ENCODE measurements at regions not wholly inside any gene's neighbourhood (a gene's known extent, or its start where the extent isn't known, plus 50 kb on each side); places are given as distances from the start of the nearest gene placed in this dataset.

DNA sequence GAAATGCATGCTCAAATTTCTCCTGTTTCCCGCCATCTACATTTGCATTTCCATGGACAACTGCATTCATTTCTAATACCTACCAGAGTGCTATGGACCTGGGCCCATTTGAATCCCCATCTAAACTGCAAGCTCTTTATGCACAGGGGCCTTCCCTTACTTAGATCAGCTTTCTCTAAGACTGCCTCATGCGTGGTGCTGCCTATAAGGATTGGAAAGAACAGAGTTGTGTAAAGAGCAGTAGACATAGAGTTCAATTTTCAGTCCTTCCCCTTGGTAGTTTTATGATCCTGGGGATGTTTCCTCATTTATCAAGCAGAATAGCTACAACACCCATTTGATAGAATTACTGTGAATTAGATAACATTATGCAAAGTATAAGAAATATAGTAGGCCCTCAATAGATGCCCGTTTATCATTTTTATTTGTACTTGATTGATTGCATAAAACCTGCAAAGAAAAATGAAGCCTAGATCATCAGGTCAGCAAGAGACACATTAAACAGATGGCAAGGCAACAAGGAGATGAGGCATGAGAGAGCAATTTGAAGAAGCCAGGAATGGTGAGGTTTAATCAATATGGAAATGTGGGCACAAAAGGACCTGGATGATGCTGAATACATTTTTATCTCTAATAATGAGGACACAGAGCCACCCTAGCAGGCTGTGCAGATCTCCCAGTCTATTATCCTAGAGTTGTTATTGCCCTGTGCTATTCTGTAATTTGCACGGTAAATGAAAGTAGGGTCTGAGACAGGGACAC is 359.7 kb downstream of the FAM181B start:
- DNase-seq (ENCODE audit: low read depth), result no peak

DNA sequence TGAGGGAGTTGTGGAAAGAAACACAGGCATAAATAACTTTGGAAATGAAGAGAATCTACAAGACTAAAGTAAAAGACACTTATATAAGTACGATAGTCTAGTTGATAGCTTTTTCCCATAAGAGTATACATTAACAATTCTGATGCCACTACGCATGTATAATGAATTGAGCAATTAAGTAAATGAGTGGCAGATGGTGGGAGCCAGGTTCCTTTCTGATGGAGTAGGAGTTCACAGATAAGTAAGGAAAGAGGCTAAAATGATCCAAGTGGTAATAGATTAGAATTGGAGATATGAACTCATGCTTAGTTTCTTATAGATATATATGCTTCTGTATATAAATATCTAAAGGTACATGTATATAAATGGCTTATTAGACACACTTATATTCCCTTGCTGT is 368.3 kb downstream of the FAM181B start:
- no peak for DNase-seq (ENCODE audit: low read depth)

DNA sequence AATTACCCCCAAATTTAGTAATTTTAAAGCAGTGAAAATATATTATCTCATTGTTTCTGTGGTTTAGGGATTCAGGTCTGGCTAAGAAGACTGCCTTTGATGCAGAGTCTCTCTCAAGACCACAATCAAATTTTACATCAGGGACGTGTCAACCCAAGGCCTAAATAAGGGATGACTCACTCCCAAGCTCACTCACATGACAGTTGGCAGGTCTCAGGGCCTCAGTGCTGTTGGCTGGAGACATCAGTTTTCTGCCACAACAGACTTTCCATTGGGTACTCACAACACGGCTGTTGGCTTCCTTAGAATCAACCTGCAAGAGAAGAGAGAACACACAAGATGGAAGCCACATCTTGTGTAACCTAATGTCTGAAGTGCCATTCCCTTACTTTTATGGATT is 377.3 kb downstream of the FAM181B start:
- no peak for DNase-seq (ENCODE audit: low read depth)

DNA sequence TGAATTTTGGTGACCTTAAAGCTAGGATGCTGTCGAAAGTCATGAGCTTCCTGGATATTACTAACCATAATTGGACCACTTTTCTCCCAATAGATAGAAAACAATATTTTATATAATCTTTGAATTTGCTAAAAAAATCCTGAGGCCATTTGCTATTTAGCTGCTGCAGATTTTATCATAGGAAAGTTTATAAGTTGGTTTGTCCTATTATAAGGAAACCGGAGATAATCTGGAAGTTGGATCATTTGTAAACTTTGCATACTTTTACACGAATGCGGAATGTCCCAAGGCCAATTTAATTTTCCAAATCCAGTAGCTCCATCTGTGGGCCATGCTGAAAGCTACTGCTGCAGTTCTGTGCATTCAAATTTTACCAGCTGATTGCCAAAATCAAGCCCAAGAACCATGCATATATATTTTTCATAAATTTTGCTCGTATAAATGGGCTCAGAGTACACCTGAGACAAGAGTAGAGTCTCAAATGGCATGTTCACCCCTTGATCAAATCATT is 378.3 kb downstream of the FAM181B start:
- DNase-seq (ENCODE audit: low read depth), result no peak

DNA sequence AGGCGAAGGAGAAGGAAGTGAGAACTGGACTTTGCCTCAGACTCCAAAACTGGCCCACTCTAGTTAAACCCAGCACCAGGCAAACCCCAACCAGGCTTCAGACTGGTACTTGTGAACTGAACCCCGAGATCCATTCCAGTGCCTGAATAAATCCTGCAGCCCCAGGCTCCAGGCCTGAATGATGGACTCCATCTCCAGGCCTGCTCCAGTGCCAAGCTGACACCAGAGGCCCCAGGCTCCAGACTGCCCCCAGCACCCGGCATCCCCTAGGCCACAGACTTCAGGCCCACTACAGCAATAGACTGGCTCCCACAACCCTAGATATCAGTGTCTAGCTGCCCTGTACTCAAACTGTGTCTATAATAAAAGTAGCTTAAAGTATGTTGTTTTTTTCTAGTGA is 406.8 kb downstream of the FAM181B start:
- DNase-seq (ENCODE audit: low read depth), result no peak

DNA sequence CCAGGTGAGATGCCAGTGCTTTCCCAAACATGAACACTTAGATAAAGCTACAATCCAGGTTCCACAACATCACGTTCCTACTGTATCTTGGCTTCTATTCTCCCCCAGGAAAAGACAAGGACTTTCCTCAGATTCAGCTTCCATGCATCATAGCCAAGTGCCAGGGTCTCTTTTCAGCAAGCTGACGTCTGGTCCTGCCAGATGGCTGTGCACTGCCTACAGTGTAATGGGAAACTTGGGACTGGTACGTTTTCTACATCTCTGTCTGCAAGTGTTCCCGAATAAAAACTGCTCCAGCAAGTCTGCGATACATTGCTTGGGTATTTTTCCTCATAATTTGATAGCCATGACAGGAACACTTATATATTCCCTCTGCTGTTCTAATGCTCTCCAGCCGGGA is 412.5 kb downstream of the FAM181B start:
- no peak for DNase-seq (ENCODE audit: low read depth)

DNA sequence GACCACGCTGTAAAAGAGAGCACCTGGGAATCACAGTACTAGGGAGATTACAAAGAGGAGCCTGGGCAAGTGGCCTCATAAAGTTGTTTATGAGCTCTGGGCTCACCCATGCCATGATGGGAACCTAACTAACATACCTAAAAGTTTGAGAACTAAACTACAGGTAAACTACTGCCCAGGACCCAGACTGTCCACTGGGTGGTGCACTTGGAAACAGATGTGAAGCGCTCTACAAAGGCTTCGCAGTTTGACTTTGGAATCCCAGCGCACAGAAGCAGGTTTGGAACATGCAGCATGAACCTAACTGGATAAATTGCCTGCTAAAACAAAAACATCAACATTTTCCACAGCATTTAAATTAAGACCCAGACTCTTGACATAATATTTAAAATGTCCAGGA is 418.6 kb downstream of the FAM181B start:
- DNase-seq (ENCODE audit: low read depth), result no peak

DNA sequence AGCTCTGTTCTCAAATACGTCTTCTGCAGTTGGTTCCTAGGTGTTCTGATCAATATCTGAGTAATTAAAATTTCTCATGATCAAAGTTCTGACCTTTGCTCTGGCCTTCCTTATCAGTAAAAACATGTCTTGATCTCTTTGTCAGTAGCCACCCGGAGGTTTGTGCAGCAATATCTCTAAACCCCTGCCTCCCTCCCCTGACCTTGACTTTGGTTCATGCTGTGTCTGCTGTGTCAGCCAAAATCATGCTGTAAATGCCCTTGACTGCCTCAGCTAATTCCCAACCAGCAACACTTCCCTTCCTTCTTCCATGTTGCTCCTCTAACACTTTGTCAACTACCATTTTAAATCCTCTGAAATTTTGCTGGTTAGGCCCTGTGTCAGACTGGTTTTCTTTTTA is 424.7 kb downstream of the FAM181B start:
- no peak for DNase-seq (ENCODE audit: low read depth)

DNA sequence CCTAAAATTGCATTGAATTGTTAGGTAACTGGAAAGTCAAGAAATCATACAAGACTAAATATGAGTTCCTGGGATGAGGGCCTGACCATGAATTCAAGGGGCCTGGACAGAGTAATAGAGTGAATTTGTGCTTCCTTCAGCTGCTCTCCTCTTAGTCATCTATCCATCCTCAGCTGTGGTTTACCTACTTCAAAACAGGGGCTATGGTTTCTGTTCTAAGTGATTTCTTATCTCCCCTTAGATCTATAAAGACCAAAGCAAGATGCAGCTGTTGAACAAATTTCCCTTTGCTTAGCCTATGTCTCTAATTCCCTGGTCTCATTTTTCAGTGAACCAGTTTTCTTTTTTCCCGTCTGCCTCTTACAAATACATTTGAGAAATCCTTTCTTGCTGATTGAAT is 428.5 kb downstream of the FAM181B start:
- DNase-seq (ENCODE audit: low read depth), result no peak

DNA sequence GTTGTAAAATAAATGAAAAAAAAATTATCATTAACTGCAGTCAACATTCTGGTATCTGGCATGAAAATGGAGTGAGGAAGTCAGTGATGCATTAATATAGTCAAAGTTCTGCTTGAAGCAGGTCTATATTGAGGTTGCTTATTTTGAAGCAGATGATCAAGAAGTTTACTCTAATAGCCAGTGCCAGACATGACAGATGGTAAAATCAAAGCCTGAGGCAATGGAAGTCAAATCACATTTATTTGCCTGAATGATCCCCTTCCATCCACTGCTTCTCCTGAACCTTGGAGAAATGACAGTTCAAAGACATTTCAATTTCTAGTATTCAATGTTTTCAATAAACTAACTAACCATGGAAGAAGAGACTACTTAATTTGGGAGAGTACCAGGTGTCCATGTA is 430.0 kb downstream of the FAM181B start:
- no peak for DNase-seq (ENCODE audit: low read depth)

DNA sequence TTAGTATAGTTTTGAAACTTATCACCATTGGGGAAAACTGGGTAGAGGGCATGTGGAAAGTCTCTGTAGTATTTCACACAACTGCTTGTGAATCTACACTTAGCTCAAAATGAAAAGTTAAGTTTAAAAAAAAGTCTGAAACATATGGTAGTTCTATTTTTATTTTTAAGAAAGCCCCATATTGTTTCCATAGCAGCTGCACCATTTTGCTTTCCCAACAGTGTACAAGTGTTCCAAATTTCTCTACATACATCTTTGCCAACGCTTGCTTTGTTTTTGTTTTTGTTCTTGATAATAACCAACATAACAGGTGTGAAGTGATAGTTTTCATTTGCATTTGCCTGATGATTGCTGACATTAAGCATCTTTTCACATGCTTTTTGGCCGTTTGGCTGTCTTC is 445.2 kb downstream of the FAM181B start:
- no peak for DNase-seq (ENCODE audit: low read depth)

DNA sequence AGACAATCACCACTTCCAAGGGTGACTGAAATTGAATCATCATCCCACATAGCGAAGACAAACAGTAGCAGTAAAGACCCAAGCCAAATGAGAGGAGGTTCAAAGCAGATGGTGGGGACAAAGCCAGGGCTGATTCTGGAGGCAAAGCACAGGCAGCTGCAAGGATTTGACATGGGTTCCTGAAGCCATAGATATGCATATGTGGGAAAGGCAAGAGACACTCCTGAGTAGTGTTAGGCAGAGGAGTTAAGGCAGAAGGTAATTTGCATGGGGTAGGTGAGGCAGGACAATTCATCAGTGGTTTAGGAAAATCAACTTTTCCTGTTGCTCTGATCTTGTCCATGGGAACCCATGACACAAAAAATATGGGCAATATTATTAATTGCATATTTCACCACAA is 462.8 kb downstream of the FAM181B start:
- no peak for DNase-seq (ENCODE audit: low read depth)

DNA sequence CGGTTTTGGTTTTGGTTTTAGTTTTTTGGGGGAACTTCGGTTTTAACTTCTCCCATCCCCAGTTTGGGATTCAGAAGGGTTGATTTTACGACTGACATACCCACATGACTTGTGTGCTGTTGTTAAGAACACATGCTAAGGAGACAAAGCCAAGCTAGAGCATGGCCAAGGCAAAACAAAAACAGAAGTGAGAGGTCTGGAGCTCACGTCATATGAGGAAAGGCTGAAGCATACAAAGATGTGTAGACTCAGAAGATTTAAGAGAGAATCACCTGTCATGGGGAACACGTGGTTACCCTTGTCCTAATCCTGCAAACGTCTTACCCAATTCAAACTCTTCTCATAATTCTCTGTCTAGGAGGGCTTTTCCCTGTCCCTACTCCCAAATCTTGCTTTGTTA is 465.0 kb downstream of the FAM181B start:
- no peak for DNase-seq (ENCODE audit: low read depth)

DNA sequence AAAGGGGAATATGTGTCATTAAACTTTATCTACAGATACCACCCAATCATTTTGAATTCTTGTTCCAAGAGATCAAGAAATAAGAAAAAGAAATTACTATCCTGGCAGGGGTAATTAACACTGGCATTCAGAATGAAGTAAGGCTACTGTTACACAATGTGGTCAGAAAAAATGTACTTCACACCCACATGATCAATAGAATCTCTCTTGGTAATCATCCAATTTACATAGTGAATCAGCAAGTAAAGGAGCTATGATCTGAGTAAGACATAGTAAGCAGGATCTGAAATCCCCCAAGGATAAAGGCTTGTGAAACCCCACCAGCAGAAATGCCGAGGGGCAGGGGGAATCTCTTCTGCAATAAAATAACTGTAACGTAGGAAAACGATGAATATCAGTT is 466.5 kb downstream of the FAM181B start:
- no peak for DNase-seq (ENCODE audit: low read depth)

DNA sequence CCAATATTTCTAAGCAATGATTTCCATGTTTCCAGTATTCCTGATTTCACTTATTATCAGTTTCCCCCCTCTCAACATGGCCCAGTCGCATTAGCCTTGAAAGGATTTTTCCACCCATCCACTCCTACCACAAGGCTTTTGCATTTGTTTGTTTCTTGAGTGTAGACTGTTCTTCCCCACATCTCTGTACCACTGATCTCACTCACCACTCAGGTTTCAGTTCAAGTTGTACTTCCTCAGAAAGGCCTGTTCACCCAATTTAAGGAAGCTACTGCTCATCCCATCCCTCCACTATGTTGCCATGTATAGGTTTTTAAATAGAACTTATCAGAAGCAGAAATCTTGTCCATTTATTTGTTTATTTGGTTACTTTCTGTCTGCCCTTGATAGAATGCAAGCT is 472.3 kb downstream of the FAM181B start:
- DNase-seq (ENCODE audit: low read depth), result no peak

DNA sequence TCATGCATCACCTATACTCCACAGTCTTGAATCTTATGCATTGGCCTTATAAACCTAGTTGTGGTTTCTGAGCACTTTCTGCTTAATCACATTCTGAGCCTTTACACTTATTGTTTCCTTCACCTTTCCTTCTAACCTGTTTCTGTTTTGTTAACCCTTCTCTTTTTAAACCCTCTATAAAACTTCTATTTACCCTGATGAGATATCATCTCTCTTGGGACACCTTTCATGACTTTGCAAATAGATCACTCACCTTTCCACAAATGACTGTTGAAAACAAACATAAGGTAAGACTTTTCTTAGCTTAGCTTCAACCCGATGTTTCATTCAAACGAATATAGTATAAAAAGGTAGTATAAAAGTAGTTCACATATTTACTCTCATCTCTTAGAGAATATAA is 483.6 kb downstream of the FAM181B start:
- no peak for DNase-seq (ENCODE audit: low read depth)

DNA sequence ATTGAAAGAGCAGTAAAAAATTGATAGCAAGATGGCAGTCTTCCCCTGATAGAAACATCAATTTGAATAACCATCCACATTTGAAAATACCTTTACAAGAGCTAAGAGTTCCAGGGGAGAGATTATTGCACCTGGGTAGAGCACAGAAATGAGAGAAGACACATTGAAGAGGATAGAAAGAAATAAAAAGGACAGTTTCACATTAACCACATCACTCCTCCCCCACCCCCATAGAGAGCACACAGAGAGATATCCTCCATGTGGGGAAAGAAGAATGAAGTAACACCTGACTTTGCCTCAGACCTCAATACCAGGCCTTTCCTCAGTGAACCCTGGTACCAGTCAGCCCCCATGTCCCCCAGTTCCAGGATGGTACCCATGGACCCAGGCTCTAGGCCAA is 486.7 kb downstream of the FAM181B start:
- DNase-seq (ENCODE audit: low read depth), result no peak

DNA sequence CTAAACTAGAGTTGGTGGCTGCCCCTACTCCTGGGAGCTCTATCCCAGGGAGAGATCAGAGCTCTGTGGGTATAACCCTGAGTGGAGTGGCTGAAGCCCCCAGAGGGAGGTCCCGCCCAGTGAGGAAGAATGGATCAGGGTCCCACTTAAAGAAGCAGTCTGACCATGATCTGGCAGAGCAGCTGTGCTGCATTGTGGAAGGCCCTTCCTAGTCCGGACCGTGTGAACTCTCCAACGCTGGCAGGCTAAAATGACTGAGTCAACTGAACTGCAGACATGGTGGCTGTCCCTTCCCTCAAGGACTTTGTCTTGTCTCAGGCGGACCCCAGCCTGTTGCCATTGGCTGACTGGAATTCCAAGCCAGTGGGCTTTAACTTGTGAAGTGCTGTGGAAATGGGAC is 494.2 kb downstream of the FAM181B start:
- DNase-seq (ENCODE audit: low read depth), result no peak

DNA sequence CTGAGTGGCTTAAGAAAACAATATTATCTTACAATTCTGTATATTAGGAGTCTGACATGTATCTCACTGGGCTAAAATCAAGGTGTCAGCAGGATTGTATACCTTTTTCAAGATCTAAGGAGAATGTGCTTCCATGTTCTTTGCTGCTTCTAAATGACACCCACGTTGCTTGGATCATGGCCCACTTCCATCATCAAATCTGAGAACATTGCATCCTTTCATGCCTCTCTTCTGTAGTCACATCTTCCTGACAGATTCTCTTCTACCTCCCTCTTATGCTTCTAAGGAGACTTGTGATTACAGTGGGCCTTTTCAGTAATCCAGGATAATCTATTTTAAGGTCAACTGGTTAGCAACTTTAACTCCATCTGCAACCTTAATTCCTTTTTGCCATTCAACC is 499.4 kb downstream of the FAM181B start:
- no peak for DNase-seq (ENCODE audit: low read depth)

DNA sequence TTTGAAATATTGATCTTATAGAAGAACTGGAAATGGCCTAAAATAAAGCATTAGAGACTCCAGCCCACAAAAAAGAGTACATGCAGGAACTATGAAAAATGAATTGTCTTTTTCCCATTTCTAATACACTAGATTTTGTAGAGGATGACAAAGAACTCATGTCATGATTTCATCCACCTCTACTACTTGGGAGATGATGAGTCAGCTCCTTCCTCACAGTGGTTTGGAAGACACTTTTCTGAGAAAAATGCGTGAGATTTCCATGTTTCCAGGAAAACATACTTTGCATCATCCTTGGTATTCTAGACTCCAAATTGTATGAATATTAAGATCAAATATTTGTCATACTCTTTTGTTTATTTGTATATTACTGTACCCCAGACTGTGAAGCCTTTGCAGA is 500.5 kb downstream of the FAM181B start:
- no peak for DNase-seq (ENCODE audit: low read depth)

DNA sequence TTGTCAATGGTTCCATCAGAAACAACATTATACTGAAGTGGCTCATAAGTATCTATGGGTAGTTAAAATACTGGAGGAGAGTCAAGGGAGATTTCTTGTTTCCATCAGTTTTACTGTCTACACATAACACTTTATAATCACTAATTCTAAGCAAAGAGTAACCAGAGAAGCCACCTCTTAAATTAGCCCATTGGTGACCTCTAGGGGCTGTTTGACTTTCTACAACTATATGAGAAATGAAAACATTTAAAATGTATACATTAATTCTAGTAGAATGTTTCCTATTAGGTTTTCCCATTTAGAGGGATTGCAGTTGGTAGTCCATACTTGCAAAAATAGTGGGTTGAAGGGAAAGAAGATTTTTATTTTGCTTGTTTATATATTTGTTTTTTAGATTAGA is 504.3 kb downstream of the FAM181B start:
- no peak for DNase-seq (ENCODE audit: low read depth)

DNA sequence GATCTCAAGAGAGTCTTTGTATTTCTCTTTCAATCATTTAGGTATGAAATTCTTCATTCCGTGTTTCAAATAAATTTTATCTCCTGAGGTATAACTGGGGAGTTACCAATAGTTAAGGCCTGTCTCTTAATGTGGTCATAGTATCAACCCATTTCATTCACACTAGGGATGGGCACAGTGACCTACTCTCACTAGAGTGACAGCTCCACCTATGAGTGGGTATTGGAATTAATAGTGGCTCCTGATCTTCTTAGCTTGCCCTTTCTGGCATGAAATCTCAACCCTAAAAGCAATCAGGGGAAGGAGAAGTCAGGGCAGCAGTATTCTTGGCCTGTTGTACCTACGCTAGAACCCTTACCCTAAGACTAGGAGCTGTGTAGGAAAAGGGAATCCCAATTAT is 507.7 kb downstream of the FAM181B start:
- no peak for DNase-seq (ENCODE audit: low read depth)

DNA sequence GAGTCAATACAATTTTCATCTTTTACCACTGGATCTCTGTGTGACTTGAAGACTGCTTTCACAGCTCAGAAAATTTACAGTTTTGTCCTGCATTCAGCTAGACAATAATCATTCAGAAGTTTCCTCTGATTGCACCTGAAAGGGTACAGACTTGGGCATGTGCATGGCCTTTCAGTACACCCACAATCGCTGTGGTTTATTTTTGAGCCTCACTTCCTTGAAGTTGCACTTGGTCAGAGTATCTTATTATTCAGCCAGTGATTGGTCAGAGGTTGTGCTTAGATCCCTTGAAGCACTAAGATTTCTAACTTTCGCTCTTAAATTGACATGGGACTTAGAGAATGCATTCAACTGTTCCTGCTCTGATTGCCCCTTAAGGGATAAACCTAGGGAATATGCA is 508.2 kb downstream of the FAM181B start:
- DNase-seq (ENCODE audit: low read depth), result no peak

DNA sequence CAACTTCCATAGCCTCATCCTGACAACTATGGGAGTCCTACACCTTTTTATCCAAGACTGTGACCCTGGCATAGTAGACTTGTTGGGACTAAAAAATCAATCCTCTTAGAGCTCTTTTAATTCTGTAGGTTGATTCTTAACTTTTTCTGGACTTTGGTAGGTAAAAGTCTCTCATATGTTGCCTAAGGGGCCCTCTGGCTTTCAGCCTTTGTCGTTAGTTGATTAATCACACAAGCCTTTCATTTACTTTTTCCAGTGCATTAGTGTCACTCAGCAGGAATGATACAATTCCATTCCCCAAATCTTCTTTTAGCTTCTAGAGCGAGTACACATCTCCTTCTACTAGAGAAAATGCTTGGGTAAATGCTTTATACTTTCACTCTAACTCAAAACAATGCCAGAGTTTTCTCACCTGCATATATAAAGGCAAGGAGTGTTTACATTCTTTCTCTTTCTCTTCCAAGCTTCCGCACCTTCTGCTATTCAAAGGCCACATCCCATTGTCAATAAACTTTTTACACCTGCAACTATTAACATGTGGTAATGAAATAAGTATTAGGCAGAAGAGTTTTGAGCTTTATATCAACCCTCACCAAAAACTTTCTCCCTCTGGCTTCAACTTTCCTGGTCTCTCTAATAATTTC is 516.6 kb downstream of the FAM181B start:
- no peak for DNase-seq (ENCODE audit: low read depth)
